Right lung (tissue), 2 donors: ENCODE measurements at regions not wholly inside any gene's neighbourhood (a gene's known extent, or its start where the extent isn't known, plus 50 kb on each side); places are given as distances from the start of the nearest gene placed in this dataset.
"Not testable (repeated sequence)": the region's sequence is repeated elsewhere in the genome, so short reads cannot be mapped to it uniquely, and the experiment has no call there.

Source experiments
- DNase-seq, 2 donors: peaks; one replicate each; pipeline ENCODE4 v3.0.0-alpha.2; 2013

DNA sequence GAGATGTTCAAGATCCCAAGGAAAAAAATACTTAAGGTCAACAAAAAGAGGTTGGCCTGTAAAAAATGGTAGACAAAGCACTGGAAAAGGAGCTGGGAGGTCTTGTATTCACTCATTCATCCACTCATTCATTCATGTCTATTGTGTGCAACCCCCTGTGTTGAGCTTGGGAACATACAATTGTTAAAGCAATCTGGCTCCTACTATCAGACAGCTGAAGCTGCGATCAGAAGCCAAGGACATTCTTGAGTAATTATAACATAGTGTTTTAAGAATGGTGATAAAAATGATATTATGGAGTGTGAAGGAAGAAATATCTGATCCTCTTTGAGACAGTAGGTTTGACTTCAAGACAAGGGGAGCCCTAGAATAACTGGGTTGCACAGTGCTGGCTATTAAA lies 693.4 kb downstream of the TOX3 start:
- DNase-seq: no peak

GRCh38 chr16:51852892-51853291 lies 694.1 kb downstream of the TOX3 start:
- no peak for DNase-seq

GRCh38 chr16:51851111-51851510 lies 695.8 kb downstream of the TOX3 start:
- DNase-seq: no peak

- DNase-seq: no peak
These were observed 697.2 kb downstream of the TOX3 start for GRCh38 chr16:51849715-51850114.

DNA sequence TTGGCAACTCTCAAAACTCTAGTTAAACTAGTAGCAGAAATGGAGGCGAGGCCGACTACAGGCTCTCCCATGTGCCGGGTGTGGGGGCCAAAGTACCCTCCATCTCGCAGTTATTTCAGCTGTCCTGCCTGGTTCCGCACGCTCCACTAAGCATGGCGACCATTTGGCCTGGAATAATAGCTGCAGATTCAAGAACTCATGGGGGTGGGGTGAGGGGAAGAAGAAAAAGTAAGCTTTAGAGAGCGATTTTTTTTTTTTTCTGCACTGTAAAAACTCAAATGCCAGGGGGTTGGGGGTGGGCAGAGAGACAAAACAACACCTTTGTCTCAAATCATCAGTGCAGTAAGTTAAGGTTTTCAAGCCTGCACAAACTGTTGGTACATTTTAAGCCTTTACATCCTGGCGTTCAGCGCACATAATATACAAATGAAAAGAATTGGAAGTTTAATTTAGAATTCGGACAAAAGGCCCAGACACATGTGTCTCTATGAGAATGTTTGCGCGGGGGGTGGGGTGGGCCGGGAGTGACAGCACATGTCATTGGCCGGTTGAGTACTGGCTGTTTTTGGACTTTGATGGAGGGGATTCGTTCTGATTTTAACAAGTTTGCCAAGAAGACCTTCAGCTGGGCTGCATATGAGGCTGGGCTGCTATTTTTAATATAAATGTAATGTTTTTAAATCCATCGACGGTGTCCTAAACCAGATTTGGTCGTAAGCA lies 694.7 kb upstream of the SALL1 start:
- no peak for DNase-seq

GRCh38 chr16:51839727-51840462 lies 688.8 kb upstream of the SALL1 start:
- DNase-seq: no peak

DNA sequence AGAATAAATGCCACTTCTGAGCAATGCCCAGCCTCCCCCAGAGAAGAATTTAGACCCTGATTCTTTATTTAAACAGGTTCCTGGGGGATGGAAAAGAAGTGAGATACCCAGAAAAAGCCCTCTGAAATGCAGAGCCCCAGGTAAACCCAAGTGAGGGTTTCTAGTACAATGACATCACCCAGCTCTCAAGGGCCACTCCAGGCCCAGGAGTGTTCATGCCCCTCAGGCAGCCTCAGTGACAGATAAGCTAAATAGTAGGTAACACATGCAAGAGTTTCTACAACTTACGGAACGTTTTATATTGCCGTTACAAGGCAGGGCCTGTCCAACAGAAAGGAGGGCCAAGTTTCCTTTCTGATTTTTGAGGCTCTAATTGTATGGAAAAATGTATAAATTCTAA lies 683.7 kb upstream of the SALL1 start:
- DNase-seq: peak in 1 of 2 donors; percentile 4

DNA sequence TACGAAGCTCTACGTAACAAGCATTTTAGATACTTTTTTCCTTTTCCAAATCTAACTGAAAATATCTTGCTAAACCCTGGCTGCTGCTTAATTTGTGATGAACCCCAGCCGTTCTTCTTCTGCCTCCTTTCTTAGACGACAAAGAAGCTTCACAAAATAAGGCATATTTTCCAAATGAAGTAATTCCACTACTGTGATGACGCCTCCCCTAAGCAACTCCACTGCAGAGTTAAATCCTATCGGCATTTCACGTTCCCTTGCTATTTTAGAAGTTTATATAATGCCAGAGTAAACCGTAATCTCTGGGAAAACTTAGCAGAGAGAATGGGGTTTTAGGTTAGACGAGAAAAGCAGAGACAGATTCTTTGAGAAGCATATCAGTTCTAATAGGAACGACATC lies 683.1 kb upstream of the SALL1 start:
- DNase-seq: no peak

DNA sequence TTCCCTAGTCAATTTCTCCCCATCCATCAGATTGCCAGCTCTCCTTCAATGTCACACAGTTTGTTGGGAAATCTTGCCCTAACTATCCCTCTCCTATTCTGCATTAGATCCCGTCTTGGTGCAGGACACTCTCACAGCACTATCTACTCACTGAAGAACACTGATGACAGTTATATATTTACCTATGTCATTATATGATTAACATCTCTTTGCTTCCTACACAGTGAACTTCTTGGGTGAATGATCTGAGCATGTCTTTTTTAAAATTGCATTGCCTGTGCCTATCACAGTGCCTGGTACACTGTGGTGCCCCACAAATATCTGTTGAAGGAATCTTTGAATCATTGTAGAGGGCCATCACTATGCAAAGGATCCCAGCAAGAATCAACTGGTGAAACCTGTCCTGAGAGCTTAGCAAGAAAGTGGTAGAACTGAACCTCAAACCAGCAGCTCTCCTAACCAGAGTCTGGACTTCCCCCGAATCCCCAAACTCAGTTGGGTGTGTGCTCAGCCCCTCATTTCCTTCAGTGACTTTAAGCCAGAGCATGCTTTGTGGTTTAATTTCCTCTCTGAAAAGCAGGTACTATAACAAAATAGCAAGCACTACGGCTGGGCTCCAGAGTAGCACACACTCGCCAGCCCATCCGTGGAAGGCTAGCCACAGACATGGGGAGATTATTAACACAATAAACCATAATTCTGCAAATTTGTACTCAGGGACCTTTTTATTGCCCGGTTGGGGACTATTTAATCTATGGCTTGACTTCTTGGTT lies 680.7 kb upstream of the SALL1 start:
- no peak for DNase-seq

GRCh38 chr16:51831034-51831433 lies 680.0 kb upstream of the SALL1 start:
- not testable (repeated sequence) for DNase-seq

- no peak for DNase-seq
These were observed 674.7 kb upstream of the SALL1 start for GRCh38 chr16:51825779-51826178.

DNA sequence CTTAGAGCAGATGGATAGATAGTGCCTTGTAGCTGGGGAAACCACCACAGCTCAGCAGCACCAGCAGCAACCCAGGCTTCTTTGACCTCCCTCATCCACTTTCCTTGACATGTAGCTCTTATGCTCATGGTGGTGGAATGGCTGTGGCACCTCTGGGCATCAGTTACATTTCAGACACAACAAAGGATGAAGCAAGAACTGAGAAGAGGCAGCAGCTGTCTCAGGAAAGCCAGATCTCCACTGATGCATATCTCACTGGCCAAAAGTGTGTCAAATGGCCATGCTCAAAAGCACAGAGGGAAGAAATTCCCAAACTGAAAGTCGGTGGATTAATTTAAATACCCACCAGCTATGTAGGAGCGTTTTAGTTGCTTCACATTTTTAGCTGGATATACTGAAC lies 671.4 kb upstream of the SALL1 start:
- DNase-seq: no peak

GRCh38 chr16:51821527-51821926 lies 670.5 kb upstream of the SALL1 start:
- DNase-seq: no peak

- no peak for DNase-seq
These were observed 669.1 kb upstream of the SALL1 start for GRCh38 chr16:51820176-51820575.

- DNase-seq: peak in 1 of 2 donors; percentile 8
These were observed 667.4 kb upstream of the SALL1 start for GRCh38 chr16:51818342-51818944.

- no peak for DNase-seq
These were observed 665.9 kb upstream of the SALL1 start for GRCh38 chr16:51816929-51817328.

- no peak for DNase-seq
These were observed 664.5 kb upstream of the SALL1 start for GRCh38 chr16:51815523-51815922.

- no peak for DNase-seq
These were observed 663.5 kb upstream of the SALL1 start for GRCh38 chr16:51814617-51815016.

DNA sequence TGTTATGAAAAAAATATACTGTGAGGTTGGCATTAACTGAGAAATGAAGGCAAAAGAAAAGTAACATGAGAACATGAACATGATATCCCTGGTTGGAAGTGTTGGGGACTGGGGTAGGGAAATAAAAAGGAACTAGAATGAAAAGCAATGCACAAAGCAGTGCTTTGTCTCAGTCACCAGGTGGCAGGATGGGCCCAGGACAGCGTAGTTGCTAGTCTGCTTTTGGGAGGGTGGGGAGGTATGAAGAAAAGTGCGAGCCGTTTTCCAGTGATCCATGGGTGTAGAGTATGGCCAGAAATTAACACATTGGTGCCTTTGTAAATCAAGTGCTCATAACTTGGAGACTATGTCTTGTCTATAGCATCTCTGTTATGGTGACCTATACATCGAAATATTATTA lies 662.5 kb upstream of the SALL1 start:
- no peak for DNase-seq

- no peak for DNase-seq
These were observed 661.9 kb upstream of the SALL1 start for GRCh38 chr16:51812945-51813344.

DNA sequence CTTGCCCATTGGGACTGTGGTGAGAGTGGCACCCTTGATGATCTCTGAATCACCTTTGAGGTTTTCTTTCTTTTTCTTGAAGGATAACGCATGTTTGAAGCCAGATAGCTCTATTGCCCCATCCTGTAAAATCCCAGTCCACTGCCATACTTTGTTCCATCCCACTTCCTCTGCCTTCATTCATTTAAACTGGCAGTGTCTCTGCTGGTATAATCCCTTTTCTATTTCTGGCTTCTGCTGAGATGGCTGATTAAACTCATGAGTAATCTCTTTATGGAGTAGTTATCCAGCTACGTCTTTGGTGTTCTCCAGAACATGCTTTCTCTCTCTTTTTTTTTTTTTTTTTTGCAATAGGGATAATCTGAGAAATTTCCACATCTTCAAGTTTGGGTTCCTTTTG lies 656.5 kb upstream of the SALL1 start:
- no peak for DNase-seq

DNA sequence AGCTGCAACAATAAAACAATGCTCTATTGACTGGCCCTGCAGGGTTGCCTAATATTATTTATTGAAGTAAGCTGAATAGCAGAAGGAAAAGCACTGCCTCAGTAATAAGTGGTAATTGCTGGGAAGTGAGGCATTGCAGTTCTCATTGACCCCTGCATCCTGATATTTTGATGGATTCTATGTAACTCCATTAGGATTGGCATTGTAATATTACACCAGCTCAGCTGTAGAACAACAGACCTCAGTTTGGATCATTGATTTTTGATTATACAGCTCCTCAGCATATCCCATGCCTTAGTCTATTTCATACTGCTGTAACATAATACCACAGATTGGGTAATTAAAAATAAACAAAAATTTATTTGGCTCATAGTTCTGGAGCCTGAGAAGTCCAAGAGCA lies 650.6 kb upstream of the SALL1 start:
- no peak for DNase-seq
